ENCODE measurements at regions not wholly inside any gene's neighbourhood (a gene's known extent, or its start where the extent isn't known, plus 50 kb on each side); places are given as distances from the start of the nearest gene placed in this dataset.

DNA sequence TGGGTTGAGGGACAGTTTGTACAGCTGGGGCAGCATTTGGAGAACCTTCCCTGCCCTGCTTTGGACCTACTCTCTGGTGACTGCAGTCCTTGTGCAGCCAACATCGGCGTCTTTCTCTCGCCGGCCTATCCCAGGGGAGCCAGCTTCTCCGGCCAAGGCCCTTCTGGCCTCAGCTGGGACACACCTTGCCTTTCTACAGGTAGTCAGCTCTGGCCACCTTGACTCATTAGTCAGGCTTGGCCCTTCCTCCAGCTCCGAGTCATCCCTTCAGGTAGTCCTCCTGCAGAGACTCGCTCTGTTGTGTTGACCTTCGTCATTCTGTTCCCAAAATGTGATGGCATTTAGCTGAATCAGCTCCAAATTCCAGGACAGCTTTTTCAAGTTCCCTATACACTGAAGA is 145.0 kb upstream of the CHST15 start:
- TF ChIP-seq, protein P1, sequence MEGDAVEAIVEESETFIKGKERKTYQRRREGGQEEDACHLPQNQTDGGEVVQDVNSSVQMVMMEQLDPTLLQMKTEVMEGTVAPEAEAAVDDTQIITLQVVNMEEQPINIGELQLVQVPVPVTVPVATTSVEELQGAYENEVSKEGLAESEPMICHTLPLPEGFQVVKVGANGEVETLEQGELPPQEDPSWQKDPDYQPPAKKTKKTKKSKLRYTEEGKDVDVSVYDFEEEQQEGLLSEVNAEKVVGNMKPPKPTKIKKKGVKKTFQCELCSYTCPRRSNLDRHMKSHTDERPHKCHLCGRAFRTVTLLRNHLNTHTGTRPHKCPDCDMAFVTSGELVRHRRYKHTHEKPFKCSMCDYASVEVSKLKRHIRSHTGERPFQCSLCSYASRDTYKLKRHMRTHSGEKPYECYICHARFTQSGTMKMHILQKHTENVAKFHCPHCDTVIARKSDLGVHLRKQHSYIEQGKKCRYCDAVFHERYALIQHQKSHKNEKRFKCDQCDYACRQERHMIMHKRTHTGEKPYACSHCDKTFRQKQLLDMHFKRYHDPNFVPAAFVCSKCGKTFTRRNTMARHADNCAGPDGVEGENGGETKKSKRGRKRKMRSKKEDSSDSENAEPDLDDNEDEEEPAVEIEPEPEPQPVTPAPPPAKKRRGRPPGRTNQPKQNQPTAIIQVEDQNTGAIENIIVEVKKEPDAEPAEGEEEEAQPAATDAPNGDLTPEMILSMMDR (IDR thresholded peaks at IDR 0.05), result no peak
- TF ChIP-seq POLR2A (IDR thresholded peaks at IDR 0.05) (no peak), EP300 (IDR thresholded peaks at IDR 0.05) (no peak)

Data from gastroesophageal sphincter (tissue), 3 donors.